HUES6 (cell line): ENCODE measurements at regions not wholly inside any gene's neighbourhood (a gene's known extent, or its start where the extent isn't known, plus 50 kb on each side); places are given as distances from the start of the nearest gene placed in this dataset.
"Not testable (repeated sequence)": the region's sequence is repeated elsewhere in the genome, so short reads cannot be mapped to it uniquely, and the experiment has no call there.

Experiments
- H3K27ac ChIP-seq: 2 replicates; pipeline ENCODE4 v1.7.0; 2013; ENCODE audit warnings: low read depth, mild to moderate bottlenecking, low read length, inconsistent platforms
- H3K27me3 ChIP-seq: 2 replicates; pipeline ENCODE4 v1.6.1; 2013; ENCODE audit warnings: low read length; ENCODE audit not compliant: control insufficient read depth, insufficient read depth
- H3K36me3 ChIP-seq: 2 replicates; pipeline ENCODE4 v1.6.1; 2013; ENCODE audit warnings: low read length; ENCODE audit not compliant: control insufficient read depth, insufficient read depth
- H3K4me1 ChIP-seq: 2 replicates; pipeline ENCODE4 v1.6.1; 2013; ENCODE audit warnings: low read length; ENCODE audit not compliant: control insufficient read depth, insufficient read depth
- H3K4me3 ChIP-seq: 2 replicates; pipeline ENCODE4 v1.5.1; 2013; ENCODE audit warnings: low read depth, low read length
- H3K9ac ChIP-seq: one replicate; pipeline ENCODE4 v1.6.1; 2013; ENCODE audit warnings: mild to moderate bottlenecking, low read length
- H3K9me3 ChIP-seq: 2 replicates; pipeline ENCODE4 v1.6.1; 2013; ENCODE audit warnings: low read depth, low read length; ENCODE audit not compliant: control insufficient read depth, insufficient read depth

GRCh38 chr12:89768586-89769482 lies 60.2 kb upstream of the ATP2B1 start:
- Histone ChIP-seq H3K36me3 (no peaks in the 10 kb centered on the region), H3K4me1 (no peaks in the 10 kb centered on the region), H3K9ac (no peak overlapping the region), H3K4me3 (no peak overlapping the region), H3K9me3 (peaks cover 3% of the 10 kb centered on the region; the same call in 1 of the 2 replicates), H3K27me3 (no peaks in the 10 kb centered on the region), H3K27ac (no peak overlapping the region)

GRCh38 chr12:89765959-89766824 lies 57.6 kb upstream of the ATP2B1 start:
- no peaks in the 10 kb centered on the region for H3K27me3 ChIP-seq
- no peaks in the 10 kb centered on the region for H3K4me1 ChIP-seq
- no peaks in the 10 kb centered on the region for H3K36me3 ChIP-seq
- H3K27ac ChIP-seq = no peak overlapping the region
- no peak overlapping the region for H3K4me3 ChIP-seq
- H3K9ac ChIP-seq = no peak overlapping the region
- H3K9me3 ChIP-seq = 0 out of 2 replicates have a peak, but pooled peaks cover 3% of the 10 kb centered on the region

GRCh38 chr12:89764164-89764563 lies 55.5 kb upstream of the ATP2B1 start:
- not testable (repeated sequence) for H3K27ac ChIP-seq, H3K4me3 ChIP-seq, H3K4me1 ChIP-seq, H3K36me3 ChIP-seq, H3K9me3 ChIP-seq, H3K27me3 ChIP-seq, H3K9ac ChIP-seq

- no peak overlapping the region for H3K4me3 ChIP-seq
- H3K4me1 ChIP-seq = no peaks in the 10 kb centered on the region
- no peaks in the 10 kb centered on the region for H3K27me3 ChIP-seq
- no peaks in the 10 kb centered on the region for H3K36me3 ChIP-seq
- H3K27ac ChIP-seq = no peak overlapping the region
- 0 out of 2 replicates have a peak, but pooled peaks cover 2% of the 10 kb centered on the region for H3K9me3 ChIP-seq
- H3K9ac ChIP-seq = no peak overlapping the region
Measured at GRCh38 chr12:89762498-89763170, 54.0 kb upstream of the ATP2B1 start.

GRCh38 chr12:89760783-89761182 lies 52.1 kb upstream of the ATP2B1 start:
- no peak overlapping the region for H3K27ac ChIP-seq
- H3K9me3 ChIP-seq = no peaks in the 10 kb centered on the region
- no peak overlapping the region for H3K4me3 ChIP-seq
- H3K4me1 ChIP-seq = no peaks in the 10 kb centered on the region
- no peaks in the 10 kb centered on the region for H3K36me3 ChIP-seq
- H3K27me3 ChIP-seq = no peaks in the 10 kb centered on the region
- no peak overlapping the region for H3K9ac ChIP-seq
